ENCODE measurements at regions not wholly inside any gene's neighbourhood (a gene's known extent, or its start where the extent isn't known, plus 50 kb on each side); places are given as distances from the start of the nearest gene placed in this dataset.

DNA sequence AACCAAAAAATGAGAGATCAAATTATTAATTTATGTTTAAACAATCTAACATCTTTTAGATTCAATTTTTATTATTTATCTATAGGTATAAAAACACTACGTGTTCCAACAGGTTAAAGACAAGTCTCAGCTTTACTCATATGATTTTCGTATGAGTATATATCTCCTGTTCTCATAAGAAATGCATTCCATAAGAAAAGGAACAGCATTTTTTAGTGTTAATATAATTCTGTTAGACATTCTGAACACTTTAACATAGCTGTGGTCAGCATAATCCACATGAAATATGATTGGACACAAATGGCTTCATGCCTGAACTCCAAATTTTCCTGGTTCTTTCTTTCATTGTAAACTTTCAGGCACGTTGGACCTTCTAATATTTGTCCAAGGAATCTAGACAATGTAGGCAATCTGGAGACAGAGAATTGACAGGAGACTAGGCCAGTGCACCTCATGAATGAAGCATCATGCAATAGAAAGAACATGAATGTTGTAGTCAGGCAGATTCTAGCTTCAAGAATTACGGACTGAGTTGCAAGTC lies 1122.0 kb upstream of the ALCAM start:
- Histone ChIP-seq H3K4me3 (ENCODE audit: extremely low read depth in 1 of 4, insufficient read depth in 2 of 4, low read depth in 3 of 4, low read length in 4 of 4) (no peak overlapping the region), H2AK5ac (ENCODE audit: low read depth, low read length) (no peak overlapping the region), H2AFZ (ENCODE audit: low read length) (peak overlapping the region; percentile 70; the same call in 1 of the 2 replicates), H2BK5ac (ENCODE audit: low read depth, low read length) (no peak overlapping the region), H3K23ac (ENCODE audit: insufficient read length) (no peak overlapping the region), H2BK15ac (ENCODE audit: low read length) (0 out of 2 replicates have a peak overlapping the region, but pooled peaks have one; percentile 9), H3K9me3 (ENCODE audit: insufficient read depth in 2 of 2, low read depth in 1 of 2, low read length in 1 of 2) (no peaks in the 10 kb centered on the region), H4K8ac (ENCODE audit: extremely low read depth, insufficient read depth, low read length) (no peak overlapping the region), H3K9ac (replicated peaks in 1 of 4; ENCODE audit: extremely low read depth in 1 of 4, low read depth in 3 of 4, low read length in 3 of 4) (no peak overlapping the region), H3K18ac (ENCODE audit: extremely low read depth, low read length) (no peak overlapping the region), H2BK12ac (ENCODE audit: low read depth, low read length) (no peak overlapping the region), H3K27ac (ENCODE audit: low read depth, low read length) (no peak overlapping the region), H3K36me3 (ENCODE audit: control insufficient read depth in 2 of 4, insufficient read depth in 4 of 4, low read length in 3 of 4) (no peaks in the 10 kb centered on the region), H3K4ac (replicated peaks; ENCODE audit: insufficient read length, low read depth, low read length) (no peak overlapping the region), H3K14ac (ENCODE audit: insufficient read length) (no peak overlapping the region), H2BK120ac (replicated peaks; ENCODE audit: low read depth, low read length) (no peak overlapping the region), H3K4me1 (replicated peaks in 1 of 4; ENCODE audit: control insufficient read depth in 3 of 4, insufficient read depth in 4 of 4, low read length in 3 of 4) (no peaks in the 10 kb centered on the region), H3K79me2 (ENCODE audit: control insufficient read depth in 1 of 2, insufficient read depth in 2 of 2, low read length in 2 of 2) (no peaks in the 10 kb centered on the region), H2BK20ac (ENCODE audit: low read length) (no peak overlapping the region), H4K91ac (replicated peaks; ENCODE audit: insufficient read length, low read length) (no peak overlapping the region), H3K23me2 (ENCODE audit: low read depth, low read length) (no peaks in the 10 kb centered on the region), H3K79me1 (ENCODE audit: low read depth, low read length) (no peaks in the 10 kb centered on the region), H4K20me1 (replicated peaks in 1 of 2; ENCODE audit: control insufficient read depth in 1 of 2, insufficient read depth in 2 of 2, low read length in 2 of 2) (no peaks in the 10 kb centered on the region), H4K5ac (ENCODE audit: insufficient read length, low read depth, low read length) (no peak overlapping the region), H3K4me2 (ENCODE audit: insufficient read depth in 1 of 2, low read depth in 2 of 2, low read length in 2 of 2) (no peak overlapping the region), H3K56ac (replicated peaks; ENCODE audit: insufficient read length, low read depth, low read length) (no peak overlapping the region), H3K27me3 (replicated peaks in 1 of 4; ENCODE audit: control insufficient read depth in 3 of 4, extremely low read depth in 1 of 4, insufficient read depth in 3 of 4, low read length in 3 of 4) (no peaks in the 10 kb centered on the region)
- WGBS, 2 experiments (ENCODE audit: extremely low coverage in 1 of 2, insufficient coverage in 1 of 2, insufficient read length in 1 of 2, insufficient replicate concordance in 2 of 2, low coverage in 1 of 2, low lambda C conversion rate in 2 of 2, missing lambda C conversion rate in 1 of 2): 74% methylated on average over 4 of the region's 4 CpGs; no CpG with 5 or more reads in 1 of the 2 experiments
- CTCF ChIA-PET (ENCODE audit: partially characterized antibody): interaction anchor here (4.0 kb wide), 1 partner anchor 28 kb away, joined by 17 read pairs; no protein-coding TSS in a partner anchor
- POLR2A ChIA-PET (ENCODE audit: partially characterized antibody): interaction anchor here (0.5 kb wide), 1 partner anchor 356 kb away, joined by 4 read pairs; no protein-coding TSS in a partner anchor
- FAIRE-seq (no peak), DNase-seq (ENCODE audit: low read depth in 1 of 2, low spot score in 2 of 2) (no peak)
